ENCODE measurements at regions not wholly inside any gene's neighbourhood (a gene's known extent, or its start where the extent isn't known, plus 50 kb on each side); places are given as distances from the start of the nearest gene placed in this dataset.

DNA sequence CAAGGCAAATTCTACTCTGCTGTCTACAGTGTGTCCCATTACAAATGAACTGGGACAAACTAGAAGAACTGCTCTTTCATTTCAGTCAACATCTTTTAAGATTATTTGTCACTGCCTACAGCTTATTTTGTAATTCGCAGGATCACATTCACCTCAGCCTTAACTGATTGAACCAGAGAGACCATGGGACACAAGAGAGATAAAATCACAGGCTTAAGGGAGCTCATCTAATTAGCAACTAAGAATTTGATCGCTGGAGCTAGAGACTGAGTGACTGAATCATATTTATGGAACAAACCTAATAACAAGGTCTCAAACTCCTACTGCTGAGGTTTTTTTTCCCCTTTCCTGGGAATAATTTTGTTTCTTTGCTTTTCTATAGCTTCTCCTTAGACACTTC lies 898.2 kb downstream of the PCDH18 start:
- TF ChIP-seq CTCF (IDR thresholded peaks at IDR 0.05) = no peak
- no peak for TF ChIP-seq EZH2phosphoT487 (IDR thresholded peaks at IDR 0.05)
- TF ChIP-seq EZH2 (IDR thresholded peaks at IDR 0.05) = no peak
